ENCODE measurements at regions not wholly inside any gene's neighbourhood (a gene's known extent, or its start where the extent isn't known, plus 50 kb on each side); places are given as distances from the start of the nearest gene placed in this dataset.

GRCh38 chr13:34249546-34250039 is 431.6 kb downstream of the RFC3 start:
- TF ChIP-seq GATA2 (IDR thresholded peaks at IDR 0.05; ENCODE audit: low read depth, low read length) = no peak
- TF ChIP-seq GATA3 (IDR thresholded peaks at IDR 0.05; ENCODE audit: low read depth, low read length) = no peak

All from SH-SY5Y (cell line).